Activated naive CD4-positive, alpha-beta T cell treated with anti-CD3 and anti-CD28 coated beads, Interleukin-2, amount 10 ng/mL, durations not matched to agents 7 days and 5 days (primary cell): ENCODE measurements at regions not wholly inside any gene's neighbourhood (a gene's known extent, or its start where the extent isn't known, plus 50 kb on each side); places are given as distances from the start of the nearest gene placed in this dataset.
"Not testable (repeated sequence)": the region's sequence is repeated elsewhere in the genome, so short reads cannot be mapped to it uniquely, and the experiment has no call there.

ENCODE experiments used
- CTCF ChIA-PET: fragments of 350-600 bp; sonication (Branson Sonifier 250); formaldehyde crosslinking; loops from one replicate; lab custom pipeline; 2021; ENCODE audit warnings: antibody characterized with exemption; lab: Charles Lee
- DNase-seq: peaks from one replicate; pipeline ENCODE4 v3.0.0-alpha.2; 2020
- H3K27ac Mint-ChIP-seq: one replicate; pipeline ENCODE4 v1.8.0; 2021; ENCODE audit warnings: mild to moderate bottlenecking, moderate library complexity, mixed read lengths
- H3K27me3 Mint-ChIP-seq: one replicate; pipeline ENCODE4 v1.8.0; 2021; ENCODE audit warnings: mild to moderate bottlenecking, mixed read lengths
- H3K36me3 Mint-ChIP-seq: one replicate; pipeline ENCODE4 v1.8.0; 2021; ENCODE audit warnings: mixed read lengths
- H3K4me1 Mint-ChIP-seq: one replicate; pipeline ENCODE4 v1.8.0; 2021; ENCODE audit warnings: mixed read lengths
- H3K4me3 Mint-ChIP-seq: one replicate; pipeline ENCODE4 v1.8.0; 2021; ENCODE audit warnings: mild to moderate bottlenecking, moderate library complexity, mixed read lengths
- H3K9me3 Mint-ChIP-seq: one replicate; pipeline ENCODE4 v1.8.0; 2021; ENCODE audit warnings: mixed read lengths

- peaks cover 75% of the 10 kb centered on the region for H3K4me1 Mint-ChIP-seq
- CTCF ChIA-PET = interaction anchor here (0.9 kb wide), 1 partner anchor 138 kb away, joined by 3 read pairs; no protein-coding TSS in a partner anchor
These were observed 292.4 kb upstream of the MKLN1 start for GRCh38 chr7:131035088-131035770.

GRCh38 chr7:131038153-131038552 lies 289.5 kb upstream of the MKLN1 start:
- Mint-ChIP-seq H3K9me3 (no peaks in the 10 kb centered on the region), H3K27me3 (no peaks in the 10 kb centered on the region), H3K4me3 (no peak overlapping the region), H3K27ac (peak overlapping the region; percentile 50), H3K4me1 (peaks cover 72% of the 10 kb centered on the region), H3K36me3 (peaks cover 24% of the 10 kb centered on the region)
- DNase-seq = no peak
- CTCF ChIA-PET = interaction anchor here (0.7 to 5.1 kb wide), 6 partner anchors 9 to 475 kb away, joined by 3 to 128 read pairs (median 6); no protein-coding TSS in a partner anchor

More at GRCh38 chr7:131035088-131035770, 292.4 kb upstream of the MKLN1 start:
- Mint-ChIP-seq H3K36me3 (peaks cover 28% of the 10 kb centered on the region), H3K4me3 (no peak overlapping the region), H3K27me3 (no peaks in the 10 kb centered on the region), H3K9me3 (no peaks in the 10 kb centered on the region), H3K27ac (no peak overlapping the region)
- DNase-seq = no peak

- peaks cover 24% of the 10 kb centered on the region for H3K36me3 Mint-ChIP-seq
- no peaks in the 10 kb centered on the region for H3K9me3 Mint-ChIP-seq
- H3K4me3 Mint-ChIP-seq = no peak overlapping the region
- CTCF ChIA-PET = interaction anchor here (0.6 to 5.1 kb wide), 27 partner anchors 10 to 203 kb away, joined by 3 to 128 read pairs (median 5); no protein-coding TSS in a partner anchor
- H3K4me1 Mint-ChIP-seq = peaks cover 64% of the 10 kb centered on the region
- no peaks in the 10 kb centered on the region for H3K27me3 Mint-ChIP-seq
- no peak overlapping the region for H3K27ac Mint-ChIP-seq
- DNase-seq = no peak
These were observed 288.3 kb upstream of the MKLN1 start for GRCh38 chr7:131039355-131039762.

GRCh38 chr7:131039836-131040235 lies 287.8 kb upstream of the MKLN1 start:
- no peak for DNase-seq
- Mint-ChIP-seq H3K4me1 (peaks cover 61% of the 10 kb centered on the region), H3K27me3 (no peaks in the 10 kb centered on the region), H3K36me3 (peaks cover 24% of the 10 kb centered on the region), H3K4me3 (no peak overlapping the region), H3K27ac (no peak overlapping the region), H3K9me3 (no peaks in the 10 kb centered on the region)
- CTCF ChIA-PET = interaction anchor here (0.5 to 5.1 kb wide), 42 partner anchors 9 to 473 kb away, joined by 3 to 128 read pairs (median 5); no protein-coding TSS in a partner anchor

- no peak overlapping the region for H3K4me3 Mint-ChIP-seq
These were observed 287.2 kb upstream of the MKLN1 start for GRCh38 chr7:131040467-131040932.

GRCh38 chr7:131041012-131041695 lies 286.5 kb upstream of the MKLN1 start:
- not testable (repeated sequence) for DNase-seq, H3K27ac Mint-ChIP-seq, H3K4me3 Mint-ChIP-seq, H3K9me3 Mint-ChIP-seq, H3K27me3 Mint-ChIP-seq
- peaks cover 61% of the 10 kb centered on the region for H3K4me1 Mint-ChIP-seq
- CTCF ChIA-PET = interaction anchor here (0.6 to 5.1 kb wide), 33 partner anchors 13 to 472 kb away, joined by 3 to 128 read pairs (median 6); no protein-coding TSS in a partner anchor
- peaks cover 31% of the 10 kb centered on the region for H3K36me3 Mint-ChIP-seq

More at GRCh38 chr7:131040467-131040932, 287.2 kb upstream of the MKLN1 start:
- peaks cover 28% of the 10 kb centered on the region for H3K36me3 Mint-ChIP-seq
- peak; percentile 68 for DNase-seq
- peak overlapping the region; percentile 47 for H3K27ac Mint-ChIP-seq
- peaks cover 3% of the 10 kb centered on the region for H3K9me3 Mint-ChIP-seq
- H3K27me3 Mint-ChIP-seq = no peaks in the 10 kb centered on the region
- peaks cover 62% of the 10 kb centered on the region for H3K4me1 Mint-ChIP-seq
- CTCF ChIA-PET = interaction anchor here (0.6 to 5.1 kb wide), 40 partner anchors 8 to 472 kb away, joined by 3 to 128 read pairs (median 5); no protein-coding TSS in a partner anchor

GRCh38 chr7:131042269-131043160 lies 285.2 kb upstream of the MKLN1 start:
- CTCF ChIA-PET = interaction anchor here (0.6 to 2.4 kb wide), 10 partner anchors 30 to 260 kb away, joined by 3 to 13 read pairs (median 4); no protein-coding TSS in a partner anchor
- no peaks in the 10 kb centered on the region for H3K27me3 Mint-ChIP-seq
- H3K36me3 Mint-ChIP-seq = peaks cover 40% of the 10 kb centered on the region
- no peak for DNase-seq
- peak overlapping the region; percentile 17 for H3K27ac Mint-ChIP-seq
- H3K9me3 Mint-ChIP-seq = peaks cover 5% of the 10 kb centered on the region
- H3K4me3 Mint-ChIP-seq = no peak overlapping the region
- H3K4me1 Mint-ChIP-seq = peaks cover 64% of the 10 kb centered on the region

GRCh38 chr7:131045526-131045925 lies 282.1 kb upstream of the MKLN1 start:
- Mint-ChIP-seq H3K27me3 (no peaks in the 10 kb centered on the region), H3K4me3 (no peak overlapping the region), H3K9me3 (peaks cover 5% of the 10 kb centered on the region), H3K4me1 (peaks cover 69% of the 10 kb centered on the region), H3K36me3 (peaks cover 50% of the 10 kb centered on the region), H3K27ac (peak overlapping the region; percentile 15)
- CTCF ChIA-PET = interaction anchor here (1.5 to 2.2 kb wide), 2 partner anchors 63 to 149 kb away, joined by 5 to 7 read pairs; no protein-coding TSS in a partner anchor
- no peak for DNase-seq

GRCh38 chr7:131046246-131046645 lies 281.4 kb upstream of the MKLN1 start:
- DNase-seq = no peak
- peaks cover 51% of the 10 kb centered on the region for H3K36me3 Mint-ChIP-seq
- H3K9me3 Mint-ChIP-seq = peaks cover 5% of the 10 kb centered on the region
- H3K4me3 Mint-ChIP-seq = no peak overlapping the region
- CTCF ChIA-PET = interaction anchor here (0.5 to 2.2 kb wide), 4 partner anchors 64 to 502 kb away, joined by 3 to 7 read pairs (median 4); no protein-coding TSS in a partner anchor
- peaks cover 69% of the 10 kb centered on the region for H3K4me1 Mint-ChIP-seq
- no peaks in the 10 kb centered on the region for H3K27me3 Mint-ChIP-seq
- H3K27ac Mint-ChIP-seq = no peak overlapping the region

GRCh38 chr7:131047651-131048304 lies 279.9 kb upstream of the MKLN1 start:
- H3K4me1 Mint-ChIP-seq = peaks cover 65% of the 10 kb centered on the region
- peak overlapping the region; percentile 43 for H3K4me3 Mint-ChIP-seq
- peaks cover 46% of the 10 kb centered on the region for H3K36me3 Mint-ChIP-seq
- peaks cover 5% of the 10 kb centered on the region for H3K9me3 Mint-ChIP-seq
- H3K27me3 Mint-ChIP-seq = no peaks in the 10 kb centered on the region
- no peak for DNase-seq
- CTCF ChIA-PET = interaction anchor here (2.2 kb wide), 1 partner anchor 151 kb away, joined by 7 read pairs; no protein-coding TSS in a partner anchor
- peak overlapping the region; percentile 68 for H3K27ac Mint-ChIP-seq

- no peaks in the 10 kb centered on the region for H3K9me3 Mint-ChIP-seq
- no peak overlapping the region for H3K4me3 Mint-ChIP-seq
- no peak for DNase-seq
- no peaks in the 10 kb centered on the region for H3K27me3 Mint-ChIP-seq
- peak overlapping the region; percentile 73 for H3K27ac Mint-ChIP-seq
- peaks cover 47% of the 10 kb centered on the region for H3K36me3 Mint-ChIP-seq
- peaks cover 77% of the 10 kb centered on the region for H3K4me1 Mint-ChIP-seq
- CTCF ChIA-PET = interaction anchor here (0.6 to 1.5 kb wide), 2 partner anchors 11 to 17 kb away, joined by 3 to 6 read pairs; no protein-coding TSS in a partner anchor
These were observed 276.4 kb upstream of the MKLN1 start for GRCh38 chr7:131051304-131051703.

GRCh38 chr7:131052285-131052904 lies 275.3 kb upstream of the MKLN1 start:
- H3K27me3 Mint-ChIP-seq = no peaks in the 10 kb centered on the region
- H3K4me1 Mint-ChIP-seq = peaks cover 77% of the 10 kb centered on the region
- H3K4me3 Mint-ChIP-seq = peak overlapping the region; percentile 21
- no peaks in the 10 kb centered on the region for H3K9me3 Mint-ChIP-seq
- peak overlapping the region; percentile 54 for H3K27ac Mint-ChIP-seq
- CTCF ChIA-PET = interaction anchor here (1.5 kb wide), 1 partner anchor 16 kb away, joined by 6 read pairs; no protein-coding TSS in a partner anchor
- H3K36me3 Mint-ChIP-seq = peaks cover 42% of the 10 kb centered on the region
- no peak for DNase-seq
